Activated naive CD8-positive, alpha-beta T cell (primary cell): ENCODE measurements at regions not wholly inside any gene's neighbourhood (a gene's known extent, or its start where the extent isn't known, plus 50 kb on each side); places are given as distances from the start of the nearest gene placed in this dataset.

Experiments
- H3K27ac Mint-ChIP-seq: one replicate; pipeline ENCODE4 v1.8.0; 2021; ENCODE audit warnings: mixed read lengths
- H3K27me3 Mint-ChIP-seq: one replicate; pipeline ENCODE4 v1.8.0; 2021; ENCODE audit warnings: mixed read lengths
- H3K36me3 Mint-ChIP-seq: one replicate; pipeline ENCODE4 v1.8.0; 2021; ENCODE audit warnings: mixed read lengths
- H3K4me1 Mint-ChIP-seq: one replicate; pipeline ENCODE4 v1.8.0; 2021; ENCODE audit warnings: low read depth, mixed read lengths
- H3K4me3 Mint-ChIP-seq: one replicate; pipeline ENCODE4 v1.8.0; 2021; ENCODE audit warnings: mild to moderate bottlenecking, mixed read lengths
- H3K9me3 Mint-ChIP-seq: one replicate; pipeline ENCODE4 v1.8.0; 2021; ENCODE audit warnings: low read depth, mixed read lengths

- peaks cover 18% of the 10 kb centered on the region for H3K4me1 Mint-ChIP-seq
- no peak overlapping the region for H3K4me3 Mint-ChIP-seq
- no peaks in the 10 kb centered on the region for H3K9me3 Mint-ChIP-seq
- no peaks in the 10 kb centered on the region for H3K27me3 Mint-ChIP-seq
- no peaks in the 10 kb centered on the region for H3K36me3 Mint-ChIP-seq
- H3K27ac Mint-ChIP-seq, result peak overlapping the region; percentile 34
These were observed 103.6 kb upstream of the BCOR start for GRCh38 chrX:40201329-40201885.

GRCh38 chrX:40199704-40200103 is 101.9 kb upstream of the BCOR start:
- no peak overlapping the region for H3K4me3 Mint-ChIP-seq
- no peak overlapping the region for H3K27ac Mint-ChIP-seq
- no peaks in the 10 kb centered on the region for H3K36me3 Mint-ChIP-seq
- peaks cover 16% of the 10 kb centered on the region for H3K4me1 Mint-ChIP-seq
- no peaks in the 10 kb centered on the region for H3K27me3 Mint-ChIP-seq
- H3K9me3 Mint-ChIP-seq, result no peaks in the 10 kb centered on the region

GRCh38 chrX:40197071-40197470 is 99.3 kb upstream of the BCOR start:
- Mint-ChIP-seq H3K27me3 (no peaks in the 10 kb centered on the region), H3K4me3 (no peak overlapping the region)

GRCh38 chrX:40195368-40195767 is 97.6 kb upstream of the BCOR start:
- Mint-ChIP-seq H3K36me3 (no peaks in the 10 kb centered on the region), H3K27ac (no peak overlapping the region), H3K9me3 (no peaks in the 10 kb centered on the region), H3K4me1 (no peaks in the 10 kb centered on the region), H3K27me3 (no peaks in the 10 kb centered on the region), H3K4me3 (no peak overlapping the region)

More at GRCh38 chrX:40197071-40197470, 99.3 kb upstream of the BCOR start:
- peaks cover 6% of the 10 kb centered on the region for H3K4me1 Mint-ChIP-seq
- H3K9me3 Mint-ChIP-seq, result no peaks in the 10 kb centered on the region
- H3K36me3 Mint-ChIP-seq, result no peaks in the 10 kb centered on the region
- H3K27ac Mint-ChIP-seq, result no peak overlapping the region

GRCh38 chrX:40192196-40192595 is 94.4 kb upstream of the BCOR start:
- Mint-ChIP-seq H3K4me3 (no peak overlapping the region), H3K9me3 (no peaks in the 10 kb centered on the region), H3K27ac (no peak overlapping the region), H3K4me1 (peaks cover 6% of the 10 kb centered on the region), H3K27me3 (no peaks in the 10 kb centered on the region), H3K36me3 (no peaks in the 10 kb centered on the region)

- Mint-ChIP-seq H3K27ac (no peak overlapping the region), H3K4me1 (peaks cover 6% of the 10 kb centered on the region), H3K4me3 (no peak overlapping the region), H3K9me3 (no peaks in the 10 kb centered on the region), H3K27me3 (no peaks in the 10 kb centered on the region), H3K36me3 (no peaks in the 10 kb centered on the region)
These were observed 91.9 kb upstream of the BCOR start for GRCh38 chrX:40189637-40190036.

- Mint-ChIP-seq H3K27ac (peak overlapping the region; percentile 22), H3K36me3 (no peaks in the 10 kb centered on the region), H3K9me3 (no peaks in the 10 kb centered on the region), H3K27me3 (no peaks in the 10 kb centered on the region), H3K4me1 (peaks cover 6% of the 10 kb centered on the region), H3K4me3 (no peak overlapping the region)
These were observed 91.0 kb upstream of the BCOR start for GRCh38 chrX:40188573-40189417.

GRCh38 chrX:40184968-40185367 is 87.2 kb upstream of the BCOR start:
- H3K4me1 Mint-ChIP-seq, result peaks cover 6% of the 10 kb centered on the region
- H3K36me3 Mint-ChIP-seq, result no peaks in the 10 kb centered on the region
- no peak overlapping the region for H3K27ac Mint-ChIP-seq
- H3K9me3 Mint-ChIP-seq, result no peaks in the 10 kb centered on the region
- no peak overlapping the region for H3K4me3 Mint-ChIP-seq
- no peaks in the 10 kb centered on the region for H3K27me3 Mint-ChIP-seq

GRCh38 chrX:40182615-40183014 is 84.9 kb upstream of the BCOR start:
- Mint-ChIP-seq H3K4me3 (no peak overlapping the region), H3K4me1 (peaks cover 6% of the 10 kb centered on the region), H3K9me3 (no peaks in the 10 kb centered on the region), H3K36me3 (no peaks in the 10 kb centered on the region), H3K27me3 (no peaks in the 10 kb centered on the region), H3K27ac (no peak overlapping the region)

- Mint-ChIP-seq H3K4me3 (no peak overlapping the region), H3K36me3 (no peaks in the 10 kb centered on the region), H3K4me1 (peaks cover 11% of the 10 kb centered on the region), H3K27me3 (no peaks in the 10 kb centered on the region), H3K9me3 (no peaks in the 10 kb centered on the region), H3K27ac (no peak overlapping the region)
These were observed 84.3 kb upstream of the BCOR start for GRCh38 chrX:40182095-40182494.

GRCh38 chrX:40179283-40179682 is 81.5 kb upstream of the BCOR start:
- H3K9me3 Mint-ChIP-seq, result no peaks in the 10 kb centered on the region
- no peak overlapping the region for H3K27ac Mint-ChIP-seq
- H3K27me3 Mint-ChIP-seq, result no peaks in the 10 kb centered on the region
- H3K4me3 Mint-ChIP-seq, result no peak overlapping the region
- no peaks in the 10 kb centered on the region for H3K36me3 Mint-ChIP-seq
- peaks cover 14% of the 10 kb centered on the region for H3K4me1 Mint-ChIP-seq

GRCh38 chrX:40177942-40178715 is 80.4 kb upstream of the BCOR start:
- Mint-ChIP-seq H3K36me3 (no peaks in the 10 kb centered on the region), H3K4me1 (peaks cover 22% of the 10 kb centered on the region), H3K27me3 (no peaks in the 10 kb centered on the region), H3K27ac (peak overlapping the region; percentile 41), H3K9me3 (no peaks in the 10 kb centered on the region), H3K4me3 (peak overlapping the region; percentile 87)

GRCh38 chrX:40177489-40177888 is 79.7 kb upstream of the BCOR start:
- H3K9me3 Mint-ChIP-seq, result no peaks in the 10 kb centered on the region
- H3K4me1 Mint-ChIP-seq, result peaks cover 26% of the 10 kb centered on the region
- no peaks in the 10 kb centered on the region for H3K27me3 Mint-ChIP-seq
- peak overlapping the region; percentile 87 for H3K4me3 Mint-ChIP-seq
- H3K36me3 Mint-ChIP-seq, result no peaks in the 10 kb centered on the region
- peak overlapping the region; percentile 99 for H3K27ac Mint-ChIP-seq

GRCh38 chrX:40177117-40177430 is 79.3 kb upstream of the BCOR start:
- Mint-ChIP-seq H3K9me3 (no peaks in the 10 kb centered on the region), H3K36me3 (no peaks in the 10 kb centered on the region), H3K27me3 (no peaks in the 10 kb centered on the region), H3K4me3 (peak overlapping the region; percentile 87), H3K27ac (peak overlapping the region; percentile 99), H3K4me1 (peaks cover 26% of the 10 kb centered on the region)

- peak overlapping the region; percentile 87 for H3K4me3 Mint-ChIP-seq
- H3K27me3 Mint-ChIP-seq, result no peaks in the 10 kb centered on the region
- H3K9me3 Mint-ChIP-seq, result no peaks in the 10 kb centered on the region
- H3K36me3 Mint-ChIP-seq, result no peaks in the 10 kb centered on the region
- peaks cover 26% of the 10 kb centered on the region for H3K4me1 Mint-ChIP-seq
- peak overlapping the region; percentile 99 for H3K27ac Mint-ChIP-seq
These were observed 78.8 kb upstream of the BCOR start for GRCh38 chrX:40176351-40177116.
